ENCODE measurements at regions not wholly inside any gene's neighbourhood (a gene's known extent, or its start where the extent isn't known, plus 50 kb on each side); places are given as distances from the start of the nearest gene placed in this dataset.

GRCh38 chr2:181305301-181306123, 151.7 kb upstream of the ITGA4 start:
- DNase-seq (ENCODE audit: low read depth) = no peak

GRCh38 chr2:181306785-181307184, 150.4 kb upstream of the ITGA4 start:
- DNase-seq (ENCODE audit: low read depth) = no peak

GRCh38 chr2:181307203-181307991, 149.8 kb upstream of the ITGA4 start:
- DNase-seq (ENCODE audit: low read depth) = no peak

GRCh38 chr2:181308766-181309515, 148.2 kb upstream of the ITGA4 start:
- no peak for DNase-seq (ENCODE audit: low read depth)

GRCh38 chr2:181309586-181309985, 147.6 kb upstream of the ITGA4 start:
- DNase-seq (ENCODE audit: low read depth) = no peak

- DNase-seq (ENCODE audit: low read depth) = no peak
These were observed 146.2 kb upstream of the ITGA4 start for GRCh38 chr2:181310967-181311366.

GRCh38 chr2:181311837-181312236, 145.3 kb upstream of the ITGA4 start:
- no peak for DNase-seq (ENCODE audit: low read depth)

GRCh38 chr2:181312515-181312927, 144.7 kb upstream of the ITGA4 start:
- no peak for DNase-seq (ENCODE audit: low read depth)

- DNase-seq (ENCODE audit: low read depth) = no peak
These were observed 143.3 kb upstream of the ITGA4 start for GRCh38 chr2:181313845-181314244.

GRCh38 chr2:181314551-181314950, 142.6 kb upstream of the ITGA4 start:
- no peak for DNase-seq (ENCODE audit: low read depth)

GRCh38 chr2:181317511-181317910, 139.7 kb upstream of the ITGA4 start:
- no peak for DNase-seq (ENCODE audit: low read depth)

GRCh38 chr2:181318504-181319280, 138.5 kb upstream of the ITGA4 start:
- no peak for DNase-seq (ENCODE audit: low read depth)

GRCh38 chr2:181319286-181319685, 137.9 kb upstream of the ITGA4 start:
- no peak for DNase-seq (ENCODE audit: low read depth)

GRCh38 chr2:181320638-181321037, 136.5 kb upstream of the ITGA4 start:
- DNase-seq (ENCODE audit: low read depth) = no peak

- DNase-seq (ENCODE audit: low read depth) = no peak
These were observed 132.3 kb upstream of the ITGA4 start for GRCh38 chr2:181324912-181325311.

GRCh38 chr2:181326661-181327060, 130.5 kb upstream of the ITGA4 start:
- no peak for DNase-seq (ENCODE audit: low read depth)

- DNase-seq (ENCODE audit: low read depth) = no peak
These were observed 126.9 kb upstream of the ITGA4 start for GRCh38 chr2:181330286-181330685.

GRCh38 chr2:181332044-181332605, 125.1 kb upstream of the ITGA4 start:
- no peak for DNase-seq (ENCODE audit: low read depth)

- no peak for DNase-seq (ENCODE audit: low read depth)
These were observed 122.9 kb upstream of the ITGA4 start for GRCh38 chr2:181334158-181334826.

GRCh38 chr2:181340891-181341290, 116.3 kb upstream of the ITGA4 start:
- no peak for DNase-seq (ENCODE audit: low read depth)

All from activated T-cell treated with anti-CD3 and anti-CD28 coated beads for 24 hours (primary cell).